ENCODE measurements at regions not wholly inside any gene's neighbourhood (a gene's known extent, or its start where the extent isn't known, plus 50 kb on each side); places are given as distances from the start of the nearest gene placed in this dataset.

GRCh38 chr3:151568184-151568583 lies 107.3 kb upstream of the IGSF10 start:
- 47 to 67% (median 56%) methylated on average over 4 of the region's 4 CpGs for WGBS, 4 donors
- H3K4me3 ChIP-seq: no peak overlapping the region
- peaks cover 0 to 5% (median 0%) of the 10 kb centered on the region in 12 donors for H3K9me3 ChIP-seq
- no peaks in the 10 kb centered on the region for H3K27me3 ChIP-seq
- intact Hi-C loops (cut with DNase I): no loop called here
- peak in 2 of 4 donors; percentile 20 to 30 for ATAC-seq
- TF ChIP-seq CTCF (IDR thresholded peaks at IDR 0.05) (no peak), POLR2A (IDR thresholded peaks at IDR 0.05) (no peak)
- H3K36me3 ChIP-seq: no peaks in the 10 kb centered on the region
- H3K27ac ChIP-seq: no peak overlapping the region
- no peak for DNase-seq
- no peaks in the 10 kb centered on the region for H3K4me1 ChIP-seq

- intact Hi-C loops (cut with DNase I): no loop called here
- no peak for TF ChIP-seq CTCF (IDR thresholded peaks at IDR 0.05)
- no peak for TF ChIP-seq POLR2A (IDR thresholded peaks at IDR 0.05)
- ATAC-seq: no peak
- H3K4me1 ChIP-seq: no peaks in the 10 kb centered on the region
- DNase-seq: no peak
- H3K4me3 ChIP-seq: no peak overlapping the region
- no peaks in the 10 kb centered on the region for H3K36me3 ChIP-seq
- H3K27me3 ChIP-seq: no peaks in the 10 kb centered on the region
- 60 to 77% (median 71%) methylated on average over 2 of the region's 2 CpGs for WGBS, 4 donors
- no peak overlapping the region for H3K27ac ChIP-seq
- H3K9me3 ChIP-seq: peaks cover 0 to 5% (median 0%) of the 10 kb centered on the region in 12 donors
Observed at GRCh38 chr3:151567477-151567876, 106.6 kb upstream of the IGSF10 start.

GRCh38 chr3:151564261-151564660 lies 103.4 kb upstream of the IGSF10 start:
- DNase-seq: no peak
- Histone ChIP-seq H3K4me1 (no peaks in the 10 kb centered on the region), H3K27ac (no peak overlapping the region), H3K27me3 (no peaks in the 10 kb centered on the region), H3K36me3 (no peaks in the 10 kb centered on the region), H3K4me3 (no peak overlapping the region), H3K9me3 (no peaks in the 10 kb centered on the region)
- ATAC-seq: no peak
- intact Hi-C loops (cut with DNase I): no loop called here
- TF ChIP-seq POLR2A (IDR thresholded peaks at IDR 0.05) (no peak), CTCF (IDR thresholded peaks at IDR 0.05) (no peak)
- 61 to 79% (median 69%) methylated on average over 2 of the region's 2 CpGs for WGBS, 4 donors

GRCh38 chr3:151563305-151563704 lies 102.4 kb upstream of the IGSF10 start:
- DNase-seq (no peak), ATAC-seq (no peak)
- no peaks in the 10 kb centered on the region for H3K9me3 ChIP-seq
- intact Hi-C loops (cut with DNase I): no loop called here
- H3K27me3 ChIP-seq: no peaks in the 10 kb centered on the region
- TF ChIP-seq POLR2A (IDR thresholded peaks at IDR 0.05): no peak
- TF ChIP-seq CTCF (IDR thresholded peaks at IDR 0.05): no peak
- no peaks in the 10 kb centered on the region for H3K36me3 ChIP-seq
- WGBS, 4 donors: 41 to 59% (median 45%) methylated on average over 2 of the region's 2 CpGs
- H3K4me3 ChIP-seq: no peak overlapping the region
- H3K27ac ChIP-seq: no peak overlapping the region
- H3K4me1 ChIP-seq: no peaks in the 10 kb centered on the region
